RPMI7951 (cell line): ENCODE measurements at regions not wholly inside any gene's neighbourhood (a gene's known extent, or its start where the extent isn't known, plus 50 kb on each side); places are given as distances from the start of the nearest gene placed in this dataset.
"Not testable (repeated sequence)": the region's sequence is repeated elsewhere in the genome, so short reads cannot be mapped to it uniquely, and the experiment has no call there.

Experiments
- DNase-seq: peaks from one replicate; pipeline ENCODE4 v3.0.0-alpha.2; 2012; ENCODE audit warnings: low read depth

GRCh38 chr20:60096166-60096565, 137.9 kb downstream of the CDH26 start:
- no peak for DNase-seq

- no peak for DNase-seq
Measured at GRCh38 chr20:60097285-60097684, 139.1 kb downstream of the CDH26 start.

GRCh38 chr20:60100780-60101179, 142.6 kb downstream of the CDH26 start:
- no peak for DNase-seq

GRCh38 chr20:60101201-60101890, 143.1 kb downstream of the CDH26 start:
- no peak for DNase-seq

GRCh38 chr20:60101891-60102281, 143.7 kb downstream of the CDH26 start:
- peak; percentile 37 for DNase-seq

GRCh38 chr20:60102665-60103210, 144.5 kb downstream of the CDH26 start:
- no peak for DNase-seq

GRCh38 chr20:60104993-60105803, 147.0 kb downstream of the CDH26 start:
- DNase-seq = no peak

GRCh38 chr20:60106186-60106585, 148.0 kb downstream of the CDH26 start:
- not testable (repeated sequence) for DNase-seq

- DNase-seq = no peak
Measured at GRCh38 chr20:60107621-60108390, 149.6 kb downstream of the CDH26 start.

GRCh38 chr20:60108397-60108796, 150.2 kb downstream of the CDH26 start:
- peak; percentile 63 for DNase-seq

- DNase-seq = no peak
Measured at GRCh38 chr20:60113024-60113724, 155.0 kb downstream of the CDH26 start.

GRCh38 chr20:60113771-60114170, 155.5 kb downstream of the CDH26 start:
- DNase-seq = no peak

GRCh38 chr20:60115451-60115850, 157.2 kb downstream of the CDH26 start:
- no peak for DNase-seq

- no peak for DNase-seq
Measured at GRCh38 chr20:60116128-60116909, 158.1 kb downstream of the CDH26 start.

- DNase-seq = peak; percentile 37
Measured at GRCh38 chr20:60117065-60117464, 158.8 kb downstream of the CDH26 start.

- no peak for DNase-seq
Measured at GRCh38 chr20:60121903-60122302, 163.7 kb downstream of the CDH26 start.

- DNase-seq = no peak
Measured at GRCh38 chr20:60122671-60123070, 164.4 kb downstream of the CDH26 start.

GRCh38 chr20:60123096-60123495, 164.9 kb downstream of the CDH26 start:
- no peak for DNase-seq

GRCh38 chr20:60123652-60124051, 165.4 kb downstream of the CDH26 start:
- no peak for DNase-seq

- DNase-seq = no peak
Measured at GRCh38 chr20:60124776-60125381, 166.7 kb downstream of the CDH26 start.
